ENCODE measurements at regions not wholly inside any gene's neighbourhood (a gene's known extent, or its start where the extent isn't known, plus 50 kb on each side); places are given as distances from the start of the nearest gene placed in this dataset.

DNA sequence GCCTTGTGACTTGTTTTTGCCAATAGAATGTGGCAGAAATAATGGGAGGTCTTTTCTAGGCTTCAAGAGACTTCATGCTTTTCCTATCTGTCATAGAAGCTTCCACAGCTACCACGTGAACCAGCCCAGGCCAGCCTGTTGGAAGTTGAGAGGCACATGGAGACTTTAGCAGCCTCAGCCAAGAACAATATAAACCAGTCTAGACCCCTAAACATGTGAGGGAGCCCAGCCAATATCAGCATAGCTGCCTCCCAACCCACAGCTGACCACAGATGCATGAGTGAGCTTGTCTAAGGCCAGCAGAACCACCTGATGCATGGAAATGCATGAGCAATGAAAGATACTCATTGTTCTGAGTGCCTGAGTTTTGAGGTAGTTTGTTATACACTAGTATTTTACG, 540.7 kb upstream of the BTBD3 start:
- 46% methylated on average over 2 of the region's 2 CpGs for WGBS (ENCODE audit: low lambda C conversion rate)
- H3F3A ChIP-seq (replicated peaks; ENCODE audit: insufficient read depth), result no peaks in the 10 kb centered on the region
- TF ChIP-seq, protein P1, sequence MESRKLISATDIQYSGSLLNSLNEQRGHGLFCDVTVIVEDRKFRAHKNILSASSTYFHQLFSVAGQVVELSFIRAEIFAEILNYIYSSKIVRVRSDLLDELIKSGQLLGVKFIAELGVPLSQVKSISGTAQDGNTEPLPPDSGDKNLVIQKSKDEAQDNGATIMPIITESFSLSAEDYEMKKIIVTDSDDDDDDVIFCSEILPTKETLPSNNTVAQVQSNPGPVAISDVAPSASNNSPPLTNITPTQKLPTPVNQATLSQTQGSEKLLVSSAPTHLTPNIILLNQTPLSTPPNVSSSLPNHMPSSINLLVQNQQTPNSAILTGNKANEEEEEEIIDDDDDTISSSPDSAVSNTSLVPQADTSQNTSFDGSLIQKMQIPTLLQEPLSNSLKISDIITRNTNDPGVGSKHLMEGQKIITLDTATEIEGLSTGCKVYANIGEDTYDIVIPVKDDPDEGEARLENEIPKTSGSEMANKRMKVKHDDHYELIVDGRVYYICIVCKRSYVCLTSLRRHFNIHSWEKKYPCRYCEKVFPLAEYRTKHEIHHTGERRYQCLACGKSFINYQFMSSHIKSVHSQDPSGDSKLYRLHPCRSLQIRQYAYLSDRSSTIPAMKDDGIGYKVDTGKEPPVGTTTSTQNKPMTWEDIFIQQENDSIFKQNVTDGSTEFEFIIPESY (IDR thresholded peaks at IDR 0.05; ENCODE audit: borderline replicate concordance, low read depth), result no peak
- TF ChIP-seq, protein P2, sequence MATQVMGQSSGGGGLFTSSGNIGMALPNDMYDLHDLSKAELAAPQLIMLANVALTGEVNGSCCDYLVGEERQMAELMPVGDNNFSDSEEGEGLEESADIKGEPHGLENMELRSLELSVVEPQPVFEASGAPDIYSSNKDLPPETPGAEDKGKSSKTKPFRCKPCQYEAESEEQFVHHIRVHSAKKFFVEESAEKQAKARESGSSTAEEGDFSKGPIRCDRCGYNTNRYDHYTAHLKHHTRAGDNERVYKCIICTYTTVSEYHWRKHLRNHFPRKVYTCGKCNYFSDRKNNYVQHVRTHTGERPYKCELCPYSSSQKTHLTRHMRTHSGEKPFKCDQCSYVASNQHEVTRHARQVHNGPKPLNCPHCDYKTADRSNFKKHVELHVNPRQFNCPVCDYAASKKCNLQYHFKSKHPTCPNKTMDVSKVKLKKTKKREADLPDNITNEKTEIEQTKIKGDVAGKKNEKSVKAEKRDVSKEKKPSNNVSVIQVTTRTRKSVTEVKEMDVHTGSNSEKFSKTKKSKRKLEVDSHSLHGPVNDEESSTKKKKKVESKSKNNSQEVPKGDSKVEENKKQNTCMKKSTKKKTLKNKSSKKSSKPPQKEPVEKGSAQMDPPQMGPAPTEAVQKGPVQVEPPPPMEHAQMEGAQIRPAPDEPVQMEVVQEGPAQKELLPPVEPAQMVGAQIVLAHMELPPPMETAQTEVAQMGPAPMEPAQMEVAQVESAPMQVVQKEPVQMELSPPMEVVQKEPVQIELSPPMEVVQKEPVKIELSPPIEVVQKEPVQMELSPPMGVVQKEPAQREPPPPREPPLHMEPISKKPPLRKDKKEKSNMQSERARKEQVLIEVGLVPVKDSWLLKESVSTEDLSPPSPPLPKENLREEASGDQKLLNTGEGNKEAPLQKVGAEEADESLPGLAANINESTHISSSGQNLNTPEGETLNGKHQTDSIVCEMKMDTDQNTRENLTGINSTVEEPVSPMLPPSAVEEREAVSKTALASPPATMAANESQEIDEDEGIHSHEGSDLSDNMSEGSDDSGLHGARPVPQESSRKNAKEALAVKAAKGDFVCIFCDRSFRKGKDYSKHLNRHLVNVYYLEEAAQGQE (IDR thresholded peaks at IDR 0.05; ENCODE audit: low read depth, low read length), result no peak
- TF ChIP-seq CHD2 (IDR thresholded peaks at IDR 0.05; ENCODE audit: low read length, partially characterized antibody), result no peak
- TF ChIP-seq EP300 (IDR thresholded peaks at IDR 0.05; ENCODE audit: borderline replicate concordance in 1 of 2, low read depth in 1 of 2, low read length in 1 of 2), result no peak
- no peak for TF ChIP-seq FOSL2 (IDR thresholded peaks at IDR 0.05; ENCODE audit: borderline replicate concordance, low read depth)
- no peaks in the 10 kb centered on the region; a peak in 1 of 4 replicates for H3K4me1 ChIP-seq (ENCODE audit: control insufficient read depth in 1 of 2, insufficient read depth in 2 of 2, low read depth in 1 of 2, low read length in 1 of 2)
- POLR2A ChIA-PET, result no interaction called here
- H3K4me2 ChIP-seq, result no peak overlapping the region
- no peak overlapping the region for H3K27ac ChIP-seq (ENCODE audit: low read depth in 2 of 2, low read length in 1 of 2)
- no peaks in the 10 kb centered on the region for H3K79me2 ChIP-seq (ENCODE audit: insufficient read depth)
- H2AFZ ChIP-seq (ENCODE audit: low read depth), result no peak overlapping the region
- DNase-seq, result no peak
- no peak overlapping the region for H3K4me3 ChIP-seq (ENCODE audit: low read depth in 2 of 2, low read length in 1 of 2)
- H4K20me1 ChIP-seq (ENCODE audit: insufficient read depth), result no peaks in the 10 kb centered on the region
- CTCF ChIA-PET, result no interaction called here
- no peaks in the 10 kb centered on the region for H3K27me3 ChIP-seq (ENCODE audit: insufficient read depth)
- no peak overlapping the region for H3K9ac ChIP-seq
- H3K9me2 ChIP-seq, result no peaks in the 10 kb centered on the region
- H3K36me3 ChIP-seq (replicated peaks in 1 of 2; ENCODE audit: control insufficient read depth in 1 of 2, insufficient read depth in 2 of 2, low read length in 1 of 2), result no peaks in the 10 kb centered on the region
- no peaks in the 10 kb centered on the region for H3K9me3 ChIP-seq

DNA sequence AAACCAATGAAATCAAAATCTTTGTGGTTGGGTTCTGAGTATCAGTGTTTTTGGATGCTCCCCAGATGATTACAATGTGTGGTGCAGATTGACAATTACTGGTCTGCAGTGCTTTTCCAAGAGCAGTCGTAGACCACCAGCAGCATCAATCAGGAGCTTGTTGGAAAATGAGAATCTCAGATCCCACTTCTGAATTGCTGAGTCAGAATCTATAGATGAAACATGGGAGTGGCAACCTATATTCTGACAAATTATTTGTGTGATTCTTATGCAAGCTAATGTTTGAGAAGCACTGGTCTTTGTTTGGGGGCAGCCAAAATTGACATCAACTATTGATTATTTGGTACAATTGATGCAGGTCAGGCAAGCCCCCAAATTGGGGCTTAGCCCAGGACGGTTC, 539.9 kb upstream of the BTBD3 start:
- H3K4me2 ChIP-seq, result no peak overlapping the region
- H3K4me1 ChIP-seq (ENCODE audit: control insufficient read depth in 1 of 2, insufficient read depth in 2 of 2, low read depth in 1 of 2, low read length in 1 of 2), result no peaks in the 10 kb centered on the region; a peak in 1 of 4 replicates
- H3F3A ChIP-seq (replicated peaks; ENCODE audit: insufficient read depth), result no peaks in the 10 kb centered on the region
- H3K27me3 ChIP-seq (ENCODE audit: insufficient read depth), result no peaks in the 10 kb centered on the region
- TF ChIP-seq MXI1 (IDR thresholded peaks at IDR 0.05; ENCODE audit: low read depth, low read length) (no peak), FOXM1 (IDR thresholded peaks at IDR 0.05; ENCODE audit: low read depth) (no peak), RXRA (IDR thresholded peaks at IDR 0.05; ENCODE audit: borderline replicate concordance, low read depth) (no peak), EZH2phosphoT487 (IDR thresholded peaks at IDR 0.05; ENCODE audit: borderline replicate concordance, low read depth) (no peak), POLR2AphosphoS5 (IDR thresholded peaks at IDR 0.05; ENCODE audit: low read depth, low read length) (no peak), GABPA (IDR thresholded peaks at IDR 0.05; ENCODE audit: low read depth) (no peak), RAD21 (IDR thresholded peaks at IDR 0.05; ENCODE audit: low read length) (no peak), MAX (IDR thresholded peaks at IDR 0.05; ENCODE audit: low read depth) (no peak), ELF1 (IDR thresholded peaks at IDR 0.05) (no peak), FOSL2 (IDR thresholded peaks at IDR 0.05; ENCODE audit: borderline replicate concordance, low read depth) (no peak), GATA2 (CRISPR knock-in tag; IDR thresholded peaks at IDR 0.05) (no peak), SMC3 (IDR thresholded peaks at IDR 0.05; ENCODE audit: low read depth, low read length) (no peak), NRF1 (IDR thresholded peaks at IDR 0.05; ENCODE audit: low read depth, low read length) (no peak), TCF12 (IDR thresholded peaks at IDR 0.05) (no peak), MEF2A (IDR thresholded peaks at IDR 0.05; ENCODE audit: borderline replicate concordance, low read depth) (no peak)
- TF ChIP-seq, protein P2 (IDR thresholded peaks at IDR 0.05; ENCODE audit: low read depth, low read length), result no peak
- no peaks in the 10 kb centered on the region for H3K79me2 ChIP-seq (ENCODE audit: insufficient read depth)
- H4K20me1 ChIP-seq (ENCODE audit: insufficient read depth), result no peaks in the 10 kb centered on the region
- no peak for DNase-seq
- H3K4me3 ChIP-seq (ENCODE audit: low read depth in 2 of 2, low read length in 1 of 2), result no peak overlapping the region
- WGBS (ENCODE audit: low lambda C conversion rate), result 43% methylated on average over 2 of the region's 2 CpGs
- ChIA-PET POLR2A (no interaction called here), CTCF (no interaction called here)
- H3K9me3 ChIP-seq, result no peaks in the 10 kb centered on the region
- no peak overlapping the region for H2AFZ ChIP-seq (ENCODE audit: low read depth)
- H3K9ac ChIP-seq, result no peak overlapping the region
- H3K36me3 ChIP-seq (replicated peaks in 1 of 2; ENCODE audit: control insufficient read depth in 1 of 2, insufficient read depth in 2 of 2, low read length in 1 of 2), result no peaks in the 10 kb centered on the region
- H3K27ac ChIP-seq (ENCODE audit: low read depth in 2 of 2, low read length in 1 of 2), result no peak overlapping the region
- H3K9me2 ChIP-seq, result no peaks in the 10 kb centered on the region
